ENCODE measurements at regions not wholly inside any gene's neighbourhood (a gene's known extent, or its start where the extent isn't known, plus 50 kb on each side); places are given as distances from the start of the nearest gene placed in this dataset.

DNA sequence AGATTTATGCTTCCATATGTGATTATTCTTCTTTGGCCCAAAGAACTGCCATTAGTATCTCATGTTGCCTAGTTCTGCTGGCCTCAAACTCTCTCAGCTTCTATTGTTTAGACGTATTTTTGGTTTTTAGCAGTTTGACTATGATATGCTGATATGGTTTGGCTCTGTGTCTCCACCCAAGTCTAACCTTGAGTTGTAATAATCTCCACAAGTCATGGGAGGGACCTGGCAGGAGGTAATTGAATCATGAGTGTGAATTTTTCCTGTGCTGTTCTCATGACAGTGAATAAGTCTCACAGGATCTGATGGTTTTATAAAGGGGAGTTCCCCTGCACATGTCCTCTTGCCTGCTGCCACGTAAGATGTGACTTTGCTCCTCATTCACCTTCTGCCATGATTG, 96.7 kb upstream of the ARG1 start (continued):
- TF ChIP-seq, protein P1, sequence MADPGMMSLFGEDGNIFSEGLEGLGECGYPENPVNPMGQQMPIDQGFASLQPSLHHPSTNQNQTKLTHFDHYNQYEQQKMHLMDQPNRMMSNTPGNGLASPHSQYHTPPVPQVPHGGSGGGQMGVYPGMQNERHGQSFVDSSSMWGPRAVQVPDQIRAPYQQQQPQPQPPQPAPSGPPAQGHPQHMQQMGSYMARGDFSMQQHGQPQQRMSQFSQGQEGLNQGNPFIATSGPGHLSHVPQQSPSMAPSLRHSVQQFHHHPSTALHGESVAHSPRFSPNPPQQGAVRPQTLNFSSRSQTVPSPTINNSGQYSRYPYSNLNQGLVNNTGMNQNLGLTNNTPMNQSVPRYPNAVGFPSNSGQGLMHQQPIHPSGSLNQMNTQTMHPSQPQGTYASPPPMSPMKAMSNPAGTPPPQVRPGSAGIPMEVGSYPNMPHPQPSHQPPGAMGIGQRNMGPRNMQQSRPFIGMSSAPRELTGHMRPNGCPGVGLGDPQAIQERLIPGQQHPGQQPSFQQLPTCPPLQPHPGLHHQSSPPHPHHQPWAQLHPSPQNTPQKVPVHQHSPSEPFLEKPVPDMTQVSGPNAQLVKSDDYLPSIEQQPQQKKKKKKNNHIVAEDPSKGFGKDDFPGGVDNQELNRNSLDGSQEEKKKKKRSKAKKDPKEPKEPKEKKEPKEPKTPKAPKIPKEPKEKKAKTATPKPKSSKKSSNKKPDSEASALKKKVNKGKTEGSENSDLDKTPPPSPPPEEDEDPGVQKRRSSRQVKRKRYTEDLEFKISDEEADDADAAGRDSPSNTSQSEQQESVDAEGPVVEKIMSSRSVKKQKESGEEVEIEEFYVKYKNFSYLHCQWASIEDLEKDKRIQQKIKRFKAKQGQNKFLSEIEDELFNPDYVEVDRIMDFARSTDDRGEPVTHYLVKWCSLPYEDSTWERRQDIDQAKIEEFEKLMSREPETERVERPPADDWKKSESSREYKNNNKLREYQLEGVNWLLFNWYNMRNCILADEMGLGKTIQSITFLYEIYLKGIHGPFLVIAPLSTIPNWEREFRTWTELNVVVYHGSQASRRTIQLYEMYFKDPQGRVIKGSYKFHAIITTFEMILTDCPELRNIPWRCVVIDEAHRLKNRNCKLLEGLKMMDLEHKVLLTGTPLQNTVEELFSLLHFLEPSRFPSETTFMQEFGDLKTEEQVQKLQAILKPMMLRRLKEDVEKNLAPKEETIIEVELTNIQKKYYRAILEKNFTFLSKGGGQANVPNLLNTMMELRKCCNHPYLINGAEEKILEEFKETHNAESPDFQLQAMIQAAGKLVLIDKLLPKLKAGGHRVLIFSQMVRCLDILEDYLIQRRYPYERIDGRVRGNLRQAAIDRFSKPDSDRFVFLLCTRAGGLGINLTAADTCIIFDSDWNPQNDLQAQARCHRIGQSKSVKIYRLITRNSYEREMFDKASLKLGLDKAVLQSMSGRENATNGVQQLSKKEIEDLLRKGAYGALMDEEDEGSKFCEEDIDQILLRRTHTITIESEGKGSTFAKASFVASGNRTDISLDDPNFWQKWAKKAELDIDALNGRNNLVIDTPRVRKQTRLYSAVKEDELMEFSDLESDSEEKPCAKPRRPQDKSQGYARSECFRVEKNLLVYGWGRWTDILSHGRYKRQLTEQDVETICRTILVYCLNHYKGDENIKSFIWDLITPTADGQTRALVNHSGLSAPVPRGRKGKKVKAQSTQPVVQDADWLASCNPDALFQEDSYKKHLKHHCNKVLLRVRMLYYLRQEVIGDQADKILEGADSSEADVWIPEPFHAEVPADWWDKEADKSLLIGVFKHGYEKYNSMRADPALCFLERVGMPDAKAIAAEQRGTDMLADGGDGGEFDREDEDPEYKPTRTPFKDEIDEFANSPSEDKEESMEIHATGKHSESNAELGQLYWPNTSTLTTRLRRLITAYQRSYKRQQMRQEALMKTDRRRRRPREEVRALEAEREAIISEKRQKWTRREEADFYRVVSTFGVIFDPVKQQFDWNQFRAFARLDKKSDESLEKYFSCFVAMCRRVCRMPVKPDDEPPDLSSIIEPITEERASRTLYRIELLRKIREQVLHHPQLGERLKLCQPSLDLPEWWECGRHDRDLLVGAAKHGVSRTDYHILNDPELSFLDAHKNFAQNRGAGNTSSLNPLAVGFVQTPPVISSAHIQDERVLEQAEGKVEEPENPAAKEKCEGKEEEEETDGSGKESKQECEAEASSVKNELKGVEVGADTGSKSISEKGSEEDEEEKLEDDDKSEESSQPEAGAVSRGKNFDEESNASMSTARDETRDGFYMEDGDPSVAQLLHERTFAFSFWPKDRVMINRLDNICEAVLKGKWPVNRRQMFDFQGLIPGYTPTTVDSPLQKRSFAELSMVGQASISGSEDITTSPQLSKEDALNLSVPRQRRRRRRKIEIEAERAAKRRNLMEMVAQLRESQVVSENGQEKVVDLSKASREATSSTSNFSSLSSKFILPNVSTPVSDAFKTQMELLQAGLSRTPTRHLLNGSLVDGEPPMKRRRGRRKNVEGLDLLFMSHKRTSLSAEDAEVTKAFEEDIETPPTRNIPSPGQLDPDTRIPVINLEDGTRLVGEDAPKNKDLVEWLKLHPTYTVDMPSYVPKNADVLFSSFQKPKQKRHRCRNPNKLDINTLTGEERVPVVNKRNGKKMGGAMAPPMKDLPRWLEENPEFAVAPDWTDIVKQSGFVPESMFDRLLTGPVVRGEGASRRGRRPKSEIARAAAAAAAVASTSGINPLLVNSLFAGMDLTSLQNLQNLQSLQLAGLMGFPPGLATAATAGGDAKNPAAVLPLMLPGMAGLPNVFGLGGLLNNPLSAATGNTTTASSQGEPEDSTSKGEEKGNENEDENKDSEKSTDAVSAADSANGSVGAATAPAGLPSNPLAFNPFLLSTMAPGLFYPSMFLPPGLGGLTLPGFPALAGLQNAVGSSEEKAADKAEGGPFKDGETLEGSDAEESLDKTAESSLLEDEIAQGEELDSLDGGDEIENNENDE (IDR thresholded peaks at IDR 0.05; ENCODE audit: insufficient replicate concordance, low read length): no peak
- TF ChIP-seq NRF1 (IDR thresholded peaks at IDR 0.05; ENCODE audit: low read depth, low read length): no peak
- no peak for TF ChIP-seq YY1 (IDR thresholded peaks at IDR 0.05; ENCODE audit: low read depth, low read length)
